H1 (cell line): ENCODE measurements at regions not wholly inside any gene's neighbourhood (a gene's known extent, or its start where the extent isn't known, plus 50 kb on each side); places are given as distances from the start of the nearest gene placed in this dataset.

Experiments
- EP300 ChIP-seq, 2 experiments: IDR thresholded peaks; 1 replicate in 1 of 2; 2 replicates in 1 of 2; pipeline ENCODE4 v1.6.1; 2011 to 2012; ENCODE audit warnings: low read depth in 2 of 2, low read length in 2 of 2, mild to moderate bottlenecking in 2 of 2, borderline replicate concordance in 1 of 2, inconsistent platforms in 1 of 2, moderate library complexity in 1 of 2
- SRF ChIP-seq: IDR thresholded peaks from 2 replicates; pipeline ENCODE4 v1.6.1; 2011; ENCODE audit warnings: mild to moderate bottlenecking, low read depth, low read length, moderate library complexity
- ZNF274 ChIP-seq: IDR thresholded peaks from 2 replicates; pipeline ENCODE4 v1.7.0; 2012; ENCODE audit warnings: low read length, borderline replicate concordance; ENCODE audit errors: extremely low read depth

- TF ChIP-seq EP300 (IDR thresholded peaks at IDR 0.05; ENCODE audit: borderline replicate concordance in 1 of 2, low read depth in 2 of 2, low read length in 2 of 2), result no peak
- TF ChIP-seq SRF, result no peak
- TF ChIP-seq ZNF274, result no peak
- TF ChIP-seq, all 59 proteins: peak for 0
These were observed 1059.7 kb upstream of the ACVR2A start (continued) for GRCh38 chr2:146785101-146785500.
